Lower leg skin (tissue), 4 donors: ENCODE measurements at regions not wholly inside any gene's neighbourhood (a gene's known extent, or its start where the extent isn't known, plus 50 kb on each side); places are given as distances from the start of the nearest gene placed in this dataset.

ENCODE experiments used
- DNase-seq, 2 donors: peaks; one replicate each; pipeline ENCODE4 v3.0.0-alpha.2; 2019; ENCODE audit warnings: low spot score in 2 of 2
- H3K4me3 ChIP-seq: fragments of 200-600 bp; sonication (generic); 2 replicates; pipeline ENCODE4 v1.5.1; 2017; ENCODE audit warnings: mild to moderate bottlenecking, low read depth; ENCODE audit not compliant: poor library complexity, severe bottlenecking
- POLR2A ChIP-seq, 2 donors: fragments of 450-650 bp; IDR thresholded peaks; one replicate each; pipeline ENCODE4 v1.6.1; 2016 to 2017; ENCODE audit warnings: antibody characterized with exemption in 2 of 2, mild to moderate bottlenecking in 1 of 2, moderate library complexity in 1 of 2
- WGBS, 2 donors: methylation state at CpG; one replicate each; pipeline ENCODE4 v1.1.5; 2018; 5-methylcytosine and 5-hydroxymethylcytosine counted together
- intact Hi-C: fragments of 100-400 bp; cut with DNase I; formaldehyde crosslinking; loops from one replicate; pipeline ENCODE4 v1.15.0; 2023; ENCODE audit warnings: low total_unique reads
- TF ChIP-seq, protein P1 (sequence below), 3 donors: fragments of 450-650 bp; IDR thresholded peaks; one replicate each; pipeline ENCODE4 v1.5.1; 2016; ENCODE audit warnings: antibody characterized with exemption in 3 of 3, mild to moderate bottlenecking in 3 of 3, moderate library complexity in 2 of 3

DNA sequence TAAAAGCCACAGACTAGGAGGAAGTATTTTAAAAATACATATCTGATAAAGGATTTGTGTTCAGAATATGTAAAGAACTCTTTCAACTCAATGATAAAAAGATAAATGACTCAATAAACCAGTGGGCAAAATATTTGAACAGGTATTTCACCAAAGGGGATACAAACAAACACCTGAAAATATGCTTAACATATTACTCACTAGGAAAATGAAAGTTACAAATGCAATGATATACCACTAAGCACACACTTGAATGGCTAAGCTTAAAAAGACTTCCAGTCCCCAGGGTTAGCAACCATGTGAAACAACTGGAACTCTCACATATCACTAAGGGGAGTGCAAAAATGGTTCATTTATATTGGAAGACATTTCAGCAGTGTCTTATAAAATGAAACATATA, 131.6 kb downstream of the SLIT2 start:
- no peak for DNase-seq
- TF ChIP-seq, protein P1, sequence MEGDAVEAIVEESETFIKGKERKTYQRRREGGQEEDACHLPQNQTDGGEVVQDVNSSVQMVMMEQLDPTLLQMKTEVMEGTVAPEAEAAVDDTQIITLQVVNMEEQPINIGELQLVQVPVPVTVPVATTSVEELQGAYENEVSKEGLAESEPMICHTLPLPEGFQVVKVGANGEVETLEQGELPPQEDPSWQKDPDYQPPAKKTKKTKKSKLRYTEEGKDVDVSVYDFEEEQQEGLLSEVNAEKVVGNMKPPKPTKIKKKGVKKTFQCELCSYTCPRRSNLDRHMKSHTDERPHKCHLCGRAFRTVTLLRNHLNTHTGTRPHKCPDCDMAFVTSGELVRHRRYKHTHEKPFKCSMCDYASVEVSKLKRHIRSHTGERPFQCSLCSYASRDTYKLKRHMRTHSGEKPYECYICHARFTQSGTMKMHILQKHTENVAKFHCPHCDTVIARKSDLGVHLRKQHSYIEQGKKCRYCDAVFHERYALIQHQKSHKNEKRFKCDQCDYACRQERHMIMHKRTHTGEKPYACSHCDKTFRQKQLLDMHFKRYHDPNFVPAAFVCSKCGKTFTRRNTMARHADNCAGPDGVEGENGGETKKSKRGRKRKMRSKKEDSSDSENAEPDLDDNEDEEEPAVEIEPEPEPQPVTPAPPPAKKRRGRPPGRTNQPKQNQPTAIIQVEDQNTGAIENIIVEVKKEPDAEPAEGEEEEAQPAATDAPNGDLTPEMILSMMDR (IDR thresholded peaks at IDR 0.05), result no peak
- no peak for TF ChIP-seq POLR2A (IDR thresholded peaks at IDR 0.05)
- intact Hi-C loops, result no loop called here
- no peak overlapping the region for H3K4me3 ChIP-seq

- intact Hi-C loops, result no loop called here
- no peak overlapping the region for H3K4me3 ChIP-seq
- TF ChIP-seq, protein P1 (IDR thresholded peaks at IDR 0.05), result no peak
- no peak for TF ChIP-seq POLR2A (IDR thresholded peaks at IDR 0.05)
- DNase-seq, result no peak
Measured at GRCh38 chr4:20383969-20384368, 132.3 kb downstream of the SLIT2 start.

- intact Hi-C loops, result no loop called here
- no peak for DNase-seq
- WGBS, 2 donors, result 34 to 38% methylated on average over 5 of the region's 5 CpGs
- TF ChIP-seq POLR2A (IDR thresholded peaks at IDR 0.05), result no peak
- TF ChIP-seq, protein P1 (IDR thresholded peaks at IDR 0.05), result no peak
- no peak overlapping the region for H3K4me3 ChIP-seq
Measured at GRCh38 chr4:20384456-20384855, 132.8 kb downstream of the SLIT2 start.

GRCh38 chr4:20386001-20386740, 134.5 kb downstream of the SLIT2 start:
- 77 to 86% methylated on average over 2 of the region's 2 CpGs for WGBS, 2 donors
- H3K4me3 ChIP-seq, result no peak overlapping the region
- intact Hi-C loops, result no loop called here
- no peak for DNase-seq
- no peak for TF ChIP-seq POLR2A (IDR thresholded peaks at IDR 0.05)
- TF ChIP-seq, protein P1 (IDR thresholded peaks at IDR 0.05), result no peak

- 93 to 94% methylated on average over 5 of the region's 5 CpGs for WGBS, 2 donors
Measured at GRCh38 chr4:20386906-20387305, 135.2 kb downstream of the SLIT2 start.

More at GRCh38 chr4:20386906-20387305, 135.2 kb downstream of the SLIT2 start:
- H3K4me3 ChIP-seq, result no peak overlapping the region
- no peak for DNase-seq
- TF ChIP-seq, protein P1 (IDR thresholded peaks at IDR 0.05), result no peak
- TF ChIP-seq POLR2A (IDR thresholded peaks at IDR 0.05), result no peak
- intact Hi-C loops, result no loop called here
